ENCODE measurements at regions not wholly inside any gene's neighbourhood (a gene's known extent, or its start where the extent isn't known, plus 50 kb on each side); places are given as distances from the start of the nearest gene placed in this dataset.

- TF ChIP-seq CTCF (conservative IDR thresholded peaks at IDR 0.05; ENCODE audit: low read length) = no peak
- TF ChIP-seq EZH2phosphoT487 (IDR thresholded peaks at IDR 0.05; ENCODE audit: borderline replicate concordance) = no peak
Observed at GRCh38 chr13:84741253-84741652, 859.0 kb upstream of the SLITRK1 start.
